Activated CD8-positive, alpha-beta T cell treated with anti-CD3 and anti-CD28 coated beads, Interleukin-2, amount 10 ng/mL, durations not matched to agents 7 days and 5 days (primary cell): ENCODE measurements at regions not wholly inside any gene's neighbourhood (a gene's known extent, or its start where the extent isn't known, plus 50 kb on each side); places are given as distances from the start of the nearest gene placed in this dataset.
A peak's percentile ranks its signal among the peaks of the same experiment; 100 is the strongest.

Source experiments
- ATAC-seq: fragments of 150-1000 bp; cut with Tn5 transposase; one replicate; pipeline ENCODE4 v1.10.0; 2021; ENCODE audit warnings: moderate library complexity
- CTCF ChIA-PET: fragments of 350-600 bp; sonication (Branson Sonifier 250); formaldehyde crosslinking; loops from one replicate; lab custom pipeline; 2021; ENCODE audit warnings: antibody characterized with exemption; lab: Charles Lee
- POLR2A ChIA-PET: fragments of 350-600 bp; sonication (Branson Sonifier 250); formaldehyde crosslinking; loops from one replicate; lab custom pipeline; 2021; ENCODE audit warnings: antibody characterized with exemption; lab: Charles Lee
- DNase-seq: peaks from one replicate; pipeline ENCODE4 v3.0.0-alpha.2; 2020
- H3K27ac Mint-ChIP-seq: one replicate; pipeline ENCODE4 v1.8.0; 2021; ENCODE audit warnings: mild to moderate bottlenecking, mixed read lengths
- H3K27me3 Mint-ChIP-seq: one replicate; pipeline ENCODE4 v1.8.0; 2021; ENCODE audit warnings: low read depth, mixed read lengths
- H3K36me3 Mint-ChIP-seq: one replicate; pipeline ENCODE4 v1.8.0; 2021; ENCODE audit warnings: low read depth, mixed read lengths
- H3K4me1 Mint-ChIP-seq: one replicate; pipeline ENCODE4 v1.8.0; 2021; ENCODE audit warnings: low read depth, mixed read lengths
- H3K4me3 Mint-ChIP-seq: one replicate; pipeline ENCODE4 v1.8.0; 2021; ENCODE audit warnings: mild to moderate bottlenecking, mixed read lengths
- H3K9me3 Mint-ChIP-seq: one replicate; pipeline ENCODE4 v1.8.0; 2022; ENCODE audit warnings: mixed read lengths; ENCODE audit not compliant: insufficient read depth

GRCh38 chr10:3497581-3497980 lies 287.4 kb downstream of the KLF6 start:
- no peaks in the 10 kb centered on the region for H3K4me1 Mint-ChIP-seq
- CTCF ChIA-PET = no interaction called here
- peaks cover 41% of the 10 kb centered on the region for H3K27me3 Mint-ChIP-seq
- POLR2A ChIA-PET = no interaction called here
- H3K9me3 Mint-ChIP-seq = no peaks in the 10 kb centered on the region
- no peak overlapping the region for H3K27ac Mint-ChIP-seq
- ATAC-seq (no peak), DNase-seq (no peak)
- no peaks in the 10 kb centered on the region for H3K36me3 Mint-ChIP-seq
- no peak overlapping the region for H3K4me3 Mint-ChIP-seq

- ATAC-seq = no peak
- ChIA-PET POLR2A (no interaction called here), CTCF (no interaction called here)
- H3K4me3 Mint-ChIP-seq = no peak overlapping the region
- no peaks in the 10 kb centered on the region for H3K9me3 Mint-ChIP-seq
- no peaks in the 10 kb centered on the region for H3K4me1 Mint-ChIP-seq
- H3K27me3 Mint-ChIP-seq = peaks cover 44% of the 10 kb centered on the region
- DNase-seq = no peak
- no peaks in the 10 kb centered on the region for H3K36me3 Mint-ChIP-seq
- H3K27ac Mint-ChIP-seq = no peak overlapping the region
Observed at GRCh38 chr10:3496138-3496537, 288.9 kb downstream of the KLF6 start.

GRCh38 chr10:3495281-3495680 lies 289.7 kb downstream of the KLF6 start:
- no peak overlapping the region for H3K4me3 Mint-ChIP-seq

GRCh38 chr10:3494838-3495230 lies 290.2 kb downstream of the KLF6 start:
- ATAC-seq (no peak), DNase-seq (no peak)
- no peaks in the 10 kb centered on the region for H3K4me1 Mint-ChIP-seq
- H3K9me3 Mint-ChIP-seq = no peaks in the 10 kb centered on the region
- ChIA-PET POLR2A (no interaction called here), CTCF (no interaction called here)
- peaks cover 43% of the 10 kb centered on the region for H3K27me3 Mint-ChIP-seq
- no peak overlapping the region for H3K27ac Mint-ChIP-seq
- no peak overlapping the region for H3K4me3 Mint-ChIP-seq
- H3K36me3 Mint-ChIP-seq = no peaks in the 10 kb centered on the region

More at GRCh38 chr10:3495281-3495680, 289.7 kb downstream of the KLF6 start:
- Mint-ChIP-seq H3K9me3 (no peaks in the 10 kb centered on the region), H3K36me3 (no peaks in the 10 kb centered on the region), H3K4me1 (no peaks in the 10 kb centered on the region), H3K27me3 (peaks cover 44% of the 10 kb centered on the region), H3K27ac (no peak overlapping the region)
- ChIA-PET POLR2A (no interaction called here), CTCF (no interaction called here)
- no peak for DNase-seq
- no peak for ATAC-seq

DNA sequence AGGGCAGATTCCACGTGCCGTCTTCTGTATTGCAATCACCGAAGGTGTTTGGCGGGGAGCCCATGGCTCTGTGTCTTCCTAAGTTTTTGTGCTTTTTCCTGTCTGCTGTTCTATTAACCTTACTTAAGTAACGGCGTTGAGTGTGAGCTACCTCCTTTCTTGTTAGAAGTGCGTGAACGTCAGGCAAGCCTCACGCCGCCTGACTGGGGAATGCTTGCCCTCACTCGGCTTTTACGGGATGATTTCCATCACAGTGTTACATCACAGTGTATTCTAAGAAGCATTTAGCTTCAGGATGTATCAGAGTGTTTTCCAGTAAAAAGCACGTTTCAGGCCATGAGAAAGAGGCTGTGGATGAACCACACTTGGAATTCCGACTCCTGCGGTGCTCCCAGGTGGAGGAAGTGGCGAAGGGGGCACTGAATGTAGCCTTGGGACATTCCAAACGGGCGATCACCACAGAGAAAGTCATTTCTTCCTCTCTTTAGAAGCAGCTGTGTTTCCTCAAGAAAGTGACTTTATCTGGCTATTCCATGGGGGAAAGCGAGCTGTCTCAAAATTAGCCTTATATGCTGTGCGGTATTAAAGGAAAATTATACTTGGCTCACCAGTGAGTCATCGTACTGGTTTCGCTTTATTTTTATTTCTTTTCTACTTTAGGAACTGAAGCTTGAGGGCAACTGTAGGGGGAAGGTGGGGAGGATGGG lies 290.7 kb downstream of the KLF6 start:
- Mint-ChIP-seq H3K27me3 (peaks cover 43% of the 10 kb centered on the region), H3K4me3 (no peak overlapping the region), H3K27ac (no peak overlapping the region), H3K9me3 (no peaks in the 10 kb centered on the region), H3K4me1 (no peaks in the 10 kb centered on the region), H3K36me3 (no peaks in the 10 kb centered on the region)
- ATAC-seq (no peak), DNase-seq (no peak)
- CTCF ChIA-PET = no interaction called here
- POLR2A ChIA-PET = no interaction called here

DNA sequence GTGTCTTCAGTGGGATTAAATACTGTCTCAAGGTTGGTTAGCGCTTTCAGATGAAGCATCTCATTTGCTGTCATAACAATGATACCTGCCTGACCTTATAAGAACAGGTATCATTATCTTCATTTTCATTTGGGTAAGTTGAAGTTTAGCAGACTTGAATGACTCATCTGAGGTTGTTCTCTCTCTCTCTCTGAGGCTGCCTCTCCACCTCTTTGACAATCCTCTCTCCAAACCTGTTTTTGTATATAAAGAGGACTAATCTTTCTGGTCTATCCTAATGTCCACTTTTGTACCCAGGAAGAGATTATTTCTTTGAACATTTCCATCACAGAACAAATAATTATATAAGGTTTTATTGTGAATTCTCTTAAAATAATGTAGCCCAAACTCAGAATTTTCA lies 291.4 kb downstream of the KLF6 start:
- Mint-ChIP-seq H3K27me3 (peaks cover 38% of the 10 kb centered on the region), H3K4me3 (no peak overlapping the region), H3K36me3 (no peaks in the 10 kb centered on the region), H3K4me1 (no peaks in the 10 kb centered on the region), H3K9me3 (no peaks in the 10 kb centered on the region), H3K27ac (no peak overlapping the region)
- ChIA-PET CTCF (no interaction called here), POLR2A (no interaction called here)
- DNase-seq (no peak), ATAC-seq (no peak)

DNA sequence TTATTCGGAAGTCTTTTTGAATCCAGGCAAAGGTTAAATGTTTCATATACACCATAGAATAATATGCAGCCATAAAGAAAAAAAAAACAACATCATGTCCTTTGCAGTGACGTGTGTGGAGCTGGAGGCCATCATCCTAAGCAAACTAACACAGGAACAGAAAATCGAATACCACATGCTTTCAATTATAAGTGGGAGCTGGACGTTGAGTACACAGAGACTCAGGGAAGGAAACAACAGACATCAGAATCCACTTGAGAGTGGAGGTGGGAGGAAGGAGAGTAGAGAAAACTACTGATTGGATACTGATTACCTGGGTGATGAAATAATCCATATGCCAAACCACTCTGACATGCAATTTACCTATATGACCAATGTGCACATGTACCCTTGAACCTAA lies 293.4 kb downstream of the KLF6 start:
- Mint-ChIP-seq H3K9me3 (no peaks in the 10 kb centered on the region), H3K27ac (no peak overlapping the region), H3K27me3 (peaks cover 29% of the 10 kb centered on the region), H3K4me3 (no peak overlapping the region), H3K4me1 (peaks cover 3% of the 10 kb centered on the region), H3K36me3 (no peaks in the 10 kb centered on the region)
- DNase-seq = no peak
- ATAC-seq = no peak
- POLR2A ChIA-PET = interaction anchor here (0.6 to 0.7 kb wide), 2 partner anchors 801 to 894 kb away, joined by 3 to 4 read pairs; no protein-coding TSS in a partner anchor
- CTCF ChIA-PET = no interaction called here

DNA sequence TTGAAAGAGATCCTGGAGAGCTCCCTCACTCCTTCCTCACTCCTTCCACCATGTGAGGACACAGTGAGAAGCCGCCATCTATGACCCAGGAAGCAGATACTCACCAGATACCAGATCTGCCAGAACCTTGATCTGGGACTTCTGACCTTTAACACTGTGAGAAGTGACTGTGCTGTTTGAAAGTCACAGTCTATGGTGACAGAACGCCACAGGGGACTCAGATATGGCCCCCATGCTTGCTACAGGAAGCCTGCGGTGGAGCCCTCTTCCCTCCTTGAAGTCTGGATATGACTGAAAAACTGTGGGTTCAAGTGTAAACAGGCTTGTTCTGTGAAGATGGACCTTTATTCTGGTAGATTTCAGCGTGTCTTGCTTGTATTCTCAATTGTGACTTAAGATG lies 297.8 kb downstream of the KLF6 start:
- H3K9me3 Mint-ChIP-seq = no peaks in the 10 kb centered on the region
- CTCF ChIA-PET = no interaction called here
- no peak overlapping the region for H3K4me3 Mint-ChIP-seq
- peaks cover 13% of the 10 kb centered on the region for H3K4me1 Mint-ChIP-seq
- H3K27me3 Mint-ChIP-seq = peaks cover 18% of the 10 kb centered on the region
- POLR2A ChIA-PET = no interaction called here
- DNase-seq (no peak), ATAC-seq (no peak)
- H3K27ac Mint-ChIP-seq = peak overlapping the region; percentile 21
- H3K36me3 Mint-ChIP-seq = no peaks in the 10 kb centered on the region

GRCh38 chr10:3486346-3487065 lies 298.5 kb downstream of the KLF6 start:
- Mint-ChIP-seq H3K9me3 (no peaks in the 10 kb centered on the region), H3K4me3 (no peak overlapping the region), H3K36me3 (no peaks in the 10 kb centered on the region), H3K27ac (no peak overlapping the region), H3K4me1 (peaks cover 13% of the 10 kb centered on the region), H3K27me3 (peaks cover 16% of the 10 kb centered on the region)
- ATAC-seq (no peak), DNase-seq (no peak)
- ChIA-PET POLR2A (no interaction called here), CTCF (no interaction called here)

DNA sequence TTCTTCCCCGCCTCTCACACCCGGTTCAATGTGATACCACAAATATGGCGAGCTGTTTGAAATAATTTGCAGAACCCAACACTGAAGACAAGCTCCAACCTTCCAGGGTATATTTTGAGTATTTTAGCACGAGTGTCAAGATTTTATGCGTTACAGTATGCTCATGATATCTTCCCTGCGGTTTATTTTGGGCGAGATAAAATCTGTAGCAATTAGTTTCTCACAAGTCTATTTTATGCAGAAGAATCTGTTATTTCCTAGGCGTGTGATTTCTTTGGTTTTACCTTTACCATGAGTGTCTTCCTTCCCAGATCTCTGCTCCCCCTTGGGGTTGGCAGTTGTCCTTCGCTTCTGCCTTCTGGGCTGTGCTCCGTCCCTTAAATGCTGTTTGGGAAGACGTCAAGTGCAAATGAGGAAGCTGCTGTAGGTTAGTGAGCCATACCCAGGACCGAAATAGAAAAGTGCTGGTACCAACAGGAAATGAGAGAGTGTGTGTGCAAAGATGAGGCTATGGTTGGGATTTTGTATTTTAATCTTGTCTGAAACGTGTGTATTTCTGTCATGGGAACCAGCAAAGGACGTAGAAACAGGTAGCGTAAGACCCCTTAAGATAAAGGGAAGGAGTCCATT lies 299.8 kb downstream of the KLF6 start:
- Mint-ChIP-seq H3K4me1 (peaks cover 13% of the 10 kb centered on the region), H3K27me3 (peaks cover 11% of the 10 kb centered on the region), H3K9me3 (no peaks in the 10 kb centered on the region), H3K4me3 (no peak overlapping the region), H3K27ac (no peak overlapping the region), H3K36me3 (no peaks in the 10 kb centered on the region)
- CTCF ChIA-PET = no interaction called here
- ATAC-seq = no peak
- POLR2A ChIA-PET = no interaction called here
- DNase-seq = no peak

GRCh38 chr10:3484306-3485056 lies 300.5 kb downstream of the KLF6 start:
- Mint-ChIP-seq H3K36me3 (no peaks in the 10 kb centered on the region), H3K9me3 (no peaks in the 10 kb centered on the region), H3K4me1 (peaks cover 13% of the 10 kb centered on the region), H3K27me3 (peaks cover 15% of the 10 kb centered on the region), H3K4me3 (no peak overlapping the region), H3K27ac (no peak overlapping the region)
- ATAC-seq = no peak
- no peak for DNase-seq
- CTCF ChIA-PET = no interaction called here
- POLR2A ChIA-PET = no interaction called here
